GM18511 (cell line): ENCODE measurements at regions not wholly inside any gene's neighbourhood (a gene's known extent, or its start where the extent isn't known, plus 50 kb on each side); places are given as distances from the start of the nearest gene placed in this dataset.
"Not testable (repeated sequence)": the region's sequence is repeated elsewhere in the genome, so short reads cannot be mapped to it uniquely, and the experiment has no call there.

Source experiments
- ATAC-seq: cut with Tn5 transposase; IDR thresholded peaks from one replicate; pipeline ENCODE4 v1.9.1; 2021; ENCODE audit warnings: mild to moderate bottlenecking, moderate library complexity; ENCODE audit not compliant: unreplicated experiment

- no peak for ATAC-seq
These were observed 207.6 kb upstream of the CDKN2B start for GRCh38 chr9:22216730-22217172.

DNA sequence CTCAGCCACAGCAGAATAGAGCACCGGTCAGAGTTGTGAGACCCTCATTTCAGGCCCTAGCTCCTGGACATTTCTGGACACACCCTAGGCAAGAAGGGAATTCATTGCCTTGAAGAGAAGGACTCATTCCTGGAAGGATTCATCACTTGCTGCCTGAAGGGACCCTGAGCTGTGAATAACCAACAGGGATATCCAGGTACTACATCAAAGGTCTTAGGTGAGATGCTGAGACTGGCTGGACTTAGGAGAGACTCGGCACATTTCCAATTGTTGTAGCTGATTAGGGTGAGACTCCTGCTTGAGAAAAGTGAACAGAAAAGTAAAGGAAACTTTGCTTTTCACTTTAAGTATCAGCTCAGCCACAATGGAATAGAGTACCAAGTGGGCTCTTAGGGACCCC lies 208.1 kb upstream of the CDKN2B start:
- no peak for ATAC-seq

- ATAC-seq: not testable (repeated sequence)
These were observed 216.8 kb upstream of the CDKN2B start for GRCh38 chr9:22225856-22226255.

DNA sequence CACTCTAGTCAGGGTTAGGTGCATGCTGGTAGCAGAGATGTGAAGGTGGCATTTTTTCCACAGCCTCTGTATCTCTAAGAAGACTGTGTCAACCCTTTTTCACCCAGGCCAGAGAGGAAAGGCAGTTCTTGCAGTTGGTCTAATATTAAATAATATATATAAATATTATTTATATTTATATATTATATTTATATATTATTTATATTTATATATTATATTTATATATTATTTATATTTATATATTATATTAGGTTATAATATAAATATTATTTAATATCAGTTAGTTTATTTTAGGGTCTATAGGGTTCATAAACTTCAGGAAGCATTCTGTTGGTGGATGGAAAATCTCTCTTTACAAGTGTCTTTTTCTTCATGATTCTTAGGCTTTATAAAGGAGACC lies 218.6 kb upstream of the DMRTA1 start:
- no peak for ATAC-seq

- ATAC-seq: no peak
These were observed 218.1 kb upstream of the DMRTA1 start for GRCh38 chr9:22228542-22228941.

- no peak for ATAC-seq
These were observed 217.6 kb upstream of the DMRTA1 start for GRCh38 chr9:22229069-22229468.

GRCh38 chr9:22231309-22231708 lies 215.3 kb upstream of the DMRTA1 start:
- ATAC-seq: not testable (repeated sequence)

- no peak for ATAC-seq
These were observed 213.7 kb upstream of the DMRTA1 start for GRCh38 chr9:22232971-22233370.

- ATAC-seq: no peak
These were observed 208.9 kb upstream of the DMRTA1 start for GRCh38 chr9:22237497-22238363.

GRCh38 chr9:22238809-22239684 lies 207.6 kb upstream of the DMRTA1 start:
- ATAC-seq: no peak

GRCh38 chr9:22240619-22241018 lies 206.0 kb upstream of the DMRTA1 start:
- peak; percentile 91 for ATAC-seq

GRCh38 chr9:22241024-22241423 lies 205.6 kb upstream of the DMRTA1 start:
- peak; percentile 27 for ATAC-seq

- ATAC-seq: no peak
These were observed 205.0 kb upstream of the DMRTA1 start for GRCh38 chr9:22241611-22242010.

DNA sequence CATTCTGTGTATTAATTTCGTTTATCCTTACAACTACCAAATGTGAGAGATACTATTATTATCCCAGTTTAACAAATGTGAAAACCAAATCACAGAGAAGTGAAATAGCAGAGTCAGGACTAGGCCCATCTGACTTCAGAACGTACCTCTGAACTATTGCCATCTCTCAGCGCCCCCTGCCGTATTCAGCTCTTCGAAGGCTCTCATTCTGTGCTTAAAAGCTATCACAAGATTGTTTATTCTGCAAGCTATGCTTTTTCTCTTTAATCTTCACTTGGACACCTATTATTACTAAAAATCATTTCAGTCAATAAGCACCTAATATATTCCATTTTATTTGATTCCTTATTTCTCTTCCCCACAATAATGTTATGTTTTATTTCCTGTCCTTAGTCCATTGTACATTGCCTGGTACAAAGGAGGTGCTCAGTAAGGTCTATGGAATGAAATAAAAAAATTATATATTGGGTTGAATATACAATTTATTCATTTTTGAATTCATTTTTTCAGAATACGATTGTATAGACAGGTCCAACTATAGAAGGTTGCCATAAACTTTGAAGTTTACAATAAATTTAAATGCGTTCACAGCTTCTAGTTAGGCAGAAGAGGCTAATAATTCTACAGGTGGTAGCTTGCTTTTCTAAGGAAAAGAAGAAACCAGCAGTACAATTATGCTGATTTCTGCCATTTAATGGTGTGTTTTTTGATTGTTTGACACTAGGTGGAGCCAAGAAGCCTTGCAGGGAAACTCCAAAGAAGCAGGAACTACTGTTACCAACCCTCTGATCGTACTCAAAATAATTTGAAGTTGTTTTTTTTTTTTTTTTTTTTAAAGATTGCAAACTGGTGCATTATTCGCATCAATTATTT lies 202.2 kb upstream of the DMRTA1 start:
- ATAC-seq: peak; percentile 46

- no peak for ATAC-seq
These were observed 191.3 kb upstream of the DMRTA1 start for GRCh38 chr9:22255337-22255736.

GRCh38 chr9:22256381-22256780 lies 190.2 kb upstream of the DMRTA1 start:
- no peak for ATAC-seq

- ATAC-seq: no peak
These were observed 189.4 kb upstream of the DMRTA1 start for GRCh38 chr9:22257026-22257816.

GRCh38 chr9:22265038-22265437 lies 181.6 kb upstream of the DMRTA1 start:
- no peak for ATAC-seq

GRCh38 chr9:22265534-22265933 lies 181.1 kb upstream of the DMRTA1 start:
- ATAC-seq: no peak

DNA sequence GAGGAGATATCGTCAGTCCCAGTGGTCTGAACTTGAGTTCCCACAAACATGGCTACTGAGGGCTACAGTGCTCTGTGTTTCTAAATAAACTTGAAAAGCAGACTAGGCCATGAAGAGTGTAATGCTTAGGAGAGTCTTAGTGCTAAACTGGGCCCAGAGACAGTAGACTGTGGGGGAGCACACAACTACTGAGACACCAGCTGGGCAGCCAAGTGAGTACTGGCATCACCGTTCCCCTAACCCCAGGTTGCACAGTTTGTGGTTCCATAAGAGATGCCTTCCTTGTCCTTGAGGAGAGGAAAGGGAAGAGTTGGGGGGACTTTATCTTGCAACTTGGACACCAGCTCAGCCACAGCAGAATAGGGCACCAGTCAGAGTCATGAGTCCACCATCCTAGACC lies 172.1 kb upstream of the DMRTA1 start:
- ATAC-seq: no peak
